ENCODE measurements at regions not wholly inside any gene's neighbourhood (a gene's known extent, or its start where the extent isn't known, plus 50 kb on each side); places are given as distances from the start of the nearest gene placed in this dataset.

- TF ChIP-seq NR2C2 (CRISPR knock-in tag; IDR thresholded peaks at IDR 0.05) (no peak), JAZF1 (CRISPR knock-in tag; IDR thresholded peaks at IDR 0.05) (no peak)
Observed at GRCh38 chr21:23119491-23119890, 2121.3 kb downstream of the NCAM2 start (continued).

- TF ChIP-seq EMX1 (CRISPR knock-in tag; IDR thresholded peaks at IDR 0.05) (no peak), GABPB1 (CRISPR knock-in tag; IDR thresholded peaks at IDR 0.05) (no peak), MYBL2 (CRISPR knock-in tag; IDR thresholded peaks at IDR 0.05) (no peak), FOXK1 (CRISPR knock-in tag; IDR thresholded peaks at IDR 0.05) (no peak), ZNF396 (CRISPR knock-in tag; IDR thresholded peaks at IDR 0.05; ENCODE audit: borderline replicate concordance) (no peak), TCF7 (CRISPR knock-in tag; IDR thresholded peaks at IDR 0.05; ENCODE audit: low read depth) (no peak), ZMAT4 (CRISPR knock-in tag; IDR thresholded peaks at IDR 0.05) (no peak)
- Mint-ChIP-seq H3K4me1 (peaks cover 13% of the 10 kb centered on the region), H3K9me3 (peaks cover 3% of the 10 kb centered on the region), H3K27me3 (ENCODE audit: low read depth) (no peaks in the 10 kb centered on the region), H3K27ac (no peak overlapping the region), H3K4me3 (no peak overlapping the region), H3K36me3 (no peaks in the 10 kb centered on the region)
- ATAC-seq = peak; percentile 81
- peak; percentile 30 for DNase-seq (ENCODE audit: low spot score)
- ChIA-PET POLR2A (no interaction called here), CTCF (interaction anchor here (0.5 to 1.7 kb wide), 4 partner anchors 39 to 325 kb away, joined by 3 to 9 read pairs (median 3); no protein-coding TSS in a partner anchor)
Observed at GRCh38 chr21:23127973-23128372, 2129.8 kb downstream of the NCAM2 start.

- no peak for DNase-seq (ENCODE audit: low spot score)
- Mint-ChIP-seq H3K36me3 (peaks cover 9% of the 10 kb centered on the region), H3K27me3 (ENCODE audit: low read depth) (no peaks in the 10 kb centered on the region), H3K9me3 (peaks cover 16% of the 10 kb centered on the region), H3K4me3 (no peak overlapping the region), H3K27ac (no peak overlapping the region), H3K4me1 (peaks cover 13% of the 10 kb centered on the region)
- POLR2A ChIA-PET = no interaction called here
- no peak for TF ChIP-seq OVOL2 (CRISPR knock-in tag; IDR thresholded peaks at IDR 0.05; ENCODE audit: borderline replicate concordance)
- no peak for TF ChIP-seq ZNF425 (CRISPR knock-in tag; conservative IDR thresholded peaks at IDR 0.05)
- TF ChIP-seq SMAD4 (CRISPR knock-in tag; IDR thresholded peaks at IDR 0.05) = no peak
- no peak for TF ChIP-seq SMAD3 (CRISPR knock-in tag; IDR thresholded peaks at IDR 0.05; ENCODE audit: borderline replicate concordance)
- no peak for TF ChIP-seq CDX4 (CRISPR knock-in tag; IDR thresholded peaks at IDR 0.05; ENCODE audit: borderline replicate concordance)
- TF ChIP-seq E2F4 (CRISPR knock-in tag; IDR thresholded peaks at IDR 0.05; ENCODE audit: borderline replicate concordance, low read depth) = no peak
- no peak for TF ChIP-seq ZMAT4 (CRISPR knock-in tag; IDR thresholded peaks at IDR 0.05)
- no peak for TF ChIP-seq PRDM15 (CRISPR knock-in tag; IDR thresholded peaks at IDR 0.05)
- ATAC-seq = no peak
- CTCF ChIA-PET = no interaction called here
Observed at GRCh38 chr21:23130308-23130707, 2132.1 kb downstream of the NCAM2 start.

All from WTC11 (cell line).